Sigmoid colon (tissue), 6 donors: ENCODE measurements at regions not wholly inside any gene's neighbourhood (a gene's known extent, or its start where the extent isn't known, plus 50 kb on each side); places are given as distances from the start of the nearest gene placed in this dataset.
"Not testable (repeated sequence)": the region's sequence is repeated elsewhere in the genome, so short reads cannot be mapped to it uniquely, and the experiment has no call there.

Experiments
- DNase-seq: peaks from one replicate; pipeline ENCODE4 v3.0.0-alpha.2; 2019
- H3K27ac ChIP-seq, 4 donors: fragments of 200-600 bp; sonication (generic); one replicate each; pipeline ENCODE4 v1.5.1; 2016 to 2019; ENCODE audit warnings: mild to moderate bottlenecking in 1 of 4
- H3K27me3 ChIP-seq, 3 donors: fragments of 200-600 bp; sonication (generic); one replicate each; pipeline ENCODE4 v1.5.1; 2019; ENCODE audit warnings: mild to moderate bottlenecking in 1 of 3
- H3K36me3 ChIP-seq, 4 donors: fragments of 200-600 bp; sonication (generic); one replicate each; pipeline ENCODE4 v1.5.1; 2016 to 2019
- H3K4me1 ChIP-seq, 4 donors: fragments of 200-600 bp; sonication (generic); one replicate each; pipeline ENCODE4 v1.5.1; 2017 to 2019
- H3K4me3 ChIP-seq, 4 donors: fragments of 200-600 bp; sonication (generic); one replicate each; pipeline ENCODE4 v1.5.1; 2017 to 2019; ENCODE audit warnings: mild to moderate bottlenecking in 2 of 4, moderate library complexity in 1 of 4
- H3K9me3 ChIP-seq, 4 donors: fragments of 200-600 bp in 3 of 4; sonication (generic) in 3 of 4; one replicate each; pipeline versions ENCODE4 v1.5.1 to v1.6.1; 2013 to 2019
- EP300 ChIP-seq, 4 donors: sonication (generic); formaldehyde crosslinking; IDR thresholded peaks; one replicate each; pipeline ENCODE4 v1.6.1; 2017; ENCODE audit warnings: antibody characterized with exemption in 4 of 4
- POLR2A ChIP-seq, 2 donors: fragments of 450-650 bp; IDR thresholded peaks; one replicate each; pipeline ENCODE4 v1.6.1; 2016; ENCODE audit warnings: antibody characterized with exemption in 2 of 2, mild to moderate bottlenecking in 2 of 2, moderate library complexity in 2 of 2
- POLR2AphosphoS5 ChIP-seq, 4 donors: sonication (generic); formaldehyde crosslinking; IDR thresholded peaks; one replicate each; pipeline ENCODE4 v1.6.1; 2017; ENCODE audit warnings: antibody characterized with exemption in 4 of 4
- WGBS, 2 donors: extraction: QIAGEN DNeasy Blood & Tissue Kit; methylation state at CpG; one replicate each; pipeline ENCODE4 v1.1.7; 2013; 5-methylcytosine and 5-hydroxymethylcytosine counted together
- intact Hi-C: fragments of 100-400 bp; cut with DNase I; formaldehyde crosslinking; loops from one replicate; pipeline ENCODE4 v1.15.1; 2023
- TF ChIP-seq, protein P1 (sequence below), 4 experiments: fragments of 450-650 bp in 3 of 4; fragments of 200-600 bp in 1 of 4; IDR thresholded peaks; one replicate each; pipeline ENCODE4 v1.5.1; 2016 to 2019; ENCODE audit warnings: antibody characterized with exemption in 4 of 4, mild to moderate bottlenecking in 3 of 4, moderate library complexity in 2 of 4
- donor health status: healthy with polysubstance abuse.
- donor health status: healthy.

DNA sequence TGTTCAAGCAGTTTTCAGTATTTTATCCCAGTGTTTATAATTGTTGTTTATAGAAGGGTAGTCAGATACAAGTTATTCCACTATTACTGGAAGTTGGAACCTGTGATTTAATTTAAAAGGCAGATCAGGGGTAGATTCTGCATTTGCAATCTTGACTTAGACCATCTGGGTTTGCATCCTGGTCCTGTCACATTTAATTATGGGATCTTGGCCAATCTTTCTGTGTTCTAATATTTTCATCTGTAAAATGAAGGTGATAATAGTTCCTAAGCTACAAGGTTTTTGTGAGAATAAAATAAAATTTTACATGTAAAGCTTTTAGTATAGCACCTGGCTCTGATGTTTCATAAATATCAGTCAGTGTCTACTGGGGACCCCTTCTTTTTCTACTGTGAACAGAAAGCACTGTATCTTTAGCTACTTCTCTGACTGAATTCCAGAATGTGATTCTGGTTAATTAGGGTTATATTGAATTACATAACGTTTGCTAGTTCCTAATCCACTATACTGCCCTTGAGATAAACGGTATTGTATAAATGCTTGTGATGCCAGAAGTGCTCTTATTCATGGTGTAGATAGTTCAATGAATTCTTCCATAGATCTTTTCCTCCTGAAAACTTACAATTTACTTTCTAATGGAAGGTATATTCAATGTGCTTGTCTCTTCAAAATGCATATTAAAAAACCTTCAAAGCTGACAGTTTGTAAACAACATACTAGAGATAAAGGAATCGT lies 131.0 kb downstream of the KCNK1 start:
- H3K9me3 ChIP-seq: no peaks in the 10 kb centered on the region
- intact Hi-C loops: no loop called here
- H3K27me3 ChIP-seq: peaks cover 0 to 5% (median 0%) of the 10 kb centered on the region in 3 donors
- WGBS, 2 donors: 20 to 33% methylated on average over 3 of the region's 3 CpGs
- no peaks in the 10 kb centered on the region for H3K4me1 ChIP-seq
- TF ChIP-seq, protein P1, sequence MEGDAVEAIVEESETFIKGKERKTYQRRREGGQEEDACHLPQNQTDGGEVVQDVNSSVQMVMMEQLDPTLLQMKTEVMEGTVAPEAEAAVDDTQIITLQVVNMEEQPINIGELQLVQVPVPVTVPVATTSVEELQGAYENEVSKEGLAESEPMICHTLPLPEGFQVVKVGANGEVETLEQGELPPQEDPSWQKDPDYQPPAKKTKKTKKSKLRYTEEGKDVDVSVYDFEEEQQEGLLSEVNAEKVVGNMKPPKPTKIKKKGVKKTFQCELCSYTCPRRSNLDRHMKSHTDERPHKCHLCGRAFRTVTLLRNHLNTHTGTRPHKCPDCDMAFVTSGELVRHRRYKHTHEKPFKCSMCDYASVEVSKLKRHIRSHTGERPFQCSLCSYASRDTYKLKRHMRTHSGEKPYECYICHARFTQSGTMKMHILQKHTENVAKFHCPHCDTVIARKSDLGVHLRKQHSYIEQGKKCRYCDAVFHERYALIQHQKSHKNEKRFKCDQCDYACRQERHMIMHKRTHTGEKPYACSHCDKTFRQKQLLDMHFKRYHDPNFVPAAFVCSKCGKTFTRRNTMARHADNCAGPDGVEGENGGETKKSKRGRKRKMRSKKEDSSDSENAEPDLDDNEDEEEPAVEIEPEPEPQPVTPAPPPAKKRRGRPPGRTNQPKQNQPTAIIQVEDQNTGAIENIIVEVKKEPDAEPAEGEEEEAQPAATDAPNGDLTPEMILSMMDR (IDR thresholded peaks at IDR 0.05): no peak
- TF ChIP-seq POLR2A (IDR thresholded peaks at IDR 0.05) (no peak), POLR2AphosphoS5 (IDR thresholded peaks at IDR 0.05) (no peak), EP300 (IDR thresholded peaks at IDR 0.05) (no peak)
- no peak overlapping the region for H3K27ac ChIP-seq
- DNase-seq: no peak
- H3K36me3 ChIP-seq: no peaks in the 10 kb centered on the region
- H3K4me3 ChIP-seq: no peak overlapping the region

- Histone ChIP-seq H3K27me3 (no peaks in the 10 kb centered on the region), H3K9me3 (no peaks in the 10 kb centered on the region), H3K4me1 (no peaks in the 10 kb centered on the region), H3K27ac (no peak overlapping the region), H3K4me3 (no peak overlapping the region), H3K36me3 (no peaks in the 10 kb centered on the region)
- TF ChIP-seq POLR2AphosphoS5 (IDR thresholded peaks at IDR 0.05) (no peak), EP300 (IDR thresholded peaks at IDR 0.05) (no peak), POLR2A (IDR thresholded peaks at IDR 0.05) (no peak)
- TF ChIP-seq, protein P1 (IDR thresholded peaks at IDR 0.05): no peak
- intact Hi-C loops: no loop called here
- WGBS, 2 donors: 93 to 95% methylated on average over 1 of the region's 1 CpG
- no peak for DNase-seq
Observed at GRCh38 chr1:233750139-233750538, 136.2 kb downstream of the KCNK1 start.

DNA sequence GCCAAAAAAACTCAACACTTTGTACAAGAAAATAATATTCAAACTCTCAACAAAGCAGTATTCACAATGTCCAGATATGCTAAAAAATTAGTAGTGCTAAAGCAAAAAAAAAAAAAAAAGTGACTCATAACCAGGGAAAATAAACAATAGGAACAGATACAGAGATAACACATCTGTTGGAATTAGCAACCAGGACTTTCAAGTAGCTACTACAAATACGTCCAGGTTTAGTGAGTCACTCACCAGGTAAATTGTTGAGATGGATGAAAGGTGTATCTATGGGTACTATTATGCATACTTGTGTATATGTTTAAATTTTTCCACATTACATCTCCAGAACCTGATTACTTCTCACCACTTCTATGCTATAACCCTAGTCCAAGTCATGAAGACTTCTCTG lies 144.8 kb upstream of the SLC35F3 start:
- no peaks in the 10 kb centered on the region for H3K9me3 ChIP-seq
- WGBS, 2 donors: 38 to 60% methylated on average over 1 of the region's 1 CpG
- no peaks in the 10 kb centered on the region for H3K27me3 ChIP-seq
- no peaks in the 10 kb centered on the region for H3K36me3 ChIP-seq
- no peak for DNase-seq
- intact Hi-C loops: no loop called here
- TF ChIP-seq, protein P1 (IDR thresholded peaks at IDR 0.05): no peak
- TF ChIP-seq POLR2A (IDR thresholded peaks at IDR 0.05) (no peak), EP300 (IDR thresholded peaks at IDR 0.05) (no peak), POLR2AphosphoS5 (IDR thresholded peaks at IDR 0.05) (no peak)
- no peak overlapping the region for H3K27ac ChIP-seq
- no peaks in the 10 kb centered on the region for H3K4me1 ChIP-seq
- H3K4me3 ChIP-seq: no peak overlapping the region

GRCh38 chr1:233764304-233764703 lies 140.2 kb upstream of the SLC35F3 start:
- H3K27ac ChIP-seq, H3K4me1 ChIP-seq, DNase-seq, intact Hi-C loops, H3K9me3 ChIP-seq, H3K27me3 ChIP-seq, H3K36me3 ChIP-seq, H3K4me3 ChIP-seq: not testable (repeated sequence)
- WGBS, 2 donors: 79 to 93% methylated on average over 3 of the region's 3 CpGs

DNA sequence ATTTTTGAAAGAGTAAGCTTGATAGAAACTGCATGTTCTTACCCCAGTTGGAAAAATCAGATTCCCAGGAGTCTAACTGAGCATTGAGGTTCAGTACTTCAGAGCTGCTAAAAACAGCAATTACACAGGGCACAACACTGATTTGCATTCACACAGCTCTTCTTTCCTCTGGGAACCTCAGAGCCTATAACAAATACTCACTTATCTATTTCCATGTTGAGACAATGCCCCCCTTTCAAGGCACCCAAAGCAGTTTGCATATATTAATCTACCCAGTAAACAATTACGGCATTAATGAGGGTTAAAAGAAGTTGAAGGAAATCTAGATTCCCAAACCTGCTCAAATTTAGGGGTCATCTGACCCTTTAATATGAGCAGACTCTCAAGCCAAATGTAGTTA lies 126.9 kb upstream of the SLC35F3 start:
- 95 to 99% methylated on average over 1 of the region's 1 CpG for WGBS, 2 donors
- TF ChIP-seq POLR2A (IDR thresholded peaks at IDR 0.05) (no peak), POLR2AphosphoS5 (IDR thresholded peaks at IDR 0.05) (no peak), EP300 (IDR thresholded peaks at IDR 0.05) (no peak)
- TF ChIP-seq, protein P1 (IDR thresholded peaks at IDR 0.05): no peak
- intact Hi-C loops: no loop called here
- no peaks in the 10 kb centered on the region for H3K36me3 ChIP-seq
- no peak for DNase-seq
- H3K27me3 ChIP-seq: no peaks in the 10 kb centered on the region
- H3K4me3 ChIP-seq: no peak overlapping the region
- no peak overlapping the region for H3K27ac ChIP-seq
- peaks cover 0 to 11% (median 3%) of the 10 kb centered on the region in 4 donors for H3K9me3 ChIP-seq
- no peaks in the 10 kb centered on the region for H3K4me1 ChIP-seq
